ENCODE measurements at regions not wholly inside any gene's neighbourhood (a gene's known extent, or its start where the extent isn't known, plus 50 kb on each side); places are given as distances from the start of the nearest gene placed in this dataset.

- TF ChIP-seq POLR2A (IDR thresholded peaks at IDR 0.05; ENCODE audit: extremely low read depth, insufficient read length) (no peak), MAX (IDR thresholded peaks at IDR 0.05; ENCODE audit: low read depth, low read length) (no peak), MYC (IDR thresholded peaks at IDR 0.05; ENCODE audit: low read depth, low read length) (no peak), CTCF (IDR thresholded peaks at IDR 0.05; ENCODE audit: low read depth, low read length) (no peak)
- DNase-seq (ENCODE audit: low read depth) = no peak
- no peak overlapping the region for H3K4me3 ChIP-seq (ENCODE audit: low read depth, low read length)
Observed at GRCh38 chr13:42658019-42658418, 84.1 kb downstream of the TNFSF11 start.

GRCh38 chr13:42660333-42660965 is 86.5 kb downstream of the TNFSF11 start:
- no peak overlapping the region for H3K4me3 ChIP-seq (ENCODE audit: low read depth, low read length)
- no peak for TF ChIP-seq CTCF (IDR thresholded peaks at IDR 0.05; ENCODE audit: low read depth, low read length)
- no peak for TF ChIP-seq MYC (IDR thresholded peaks at IDR 0.05; ENCODE audit: low read depth, low read length)
- TF ChIP-seq POLR2A (IDR thresholded peaks at IDR 0.05; ENCODE audit: extremely low read depth, insufficient read length) = no peak
- no peak for TF ChIP-seq MAX (IDR thresholded peaks at IDR 0.05; ENCODE audit: low read depth, low read length)
- no peak for DNase-seq (ENCODE audit: low read depth)

GRCh38 chr13:42667638-42668037 is 93.7 kb downstream of the TNFSF11 start:
- TF ChIP-seq MAX (IDR thresholded peaks at IDR 0.05; ENCODE audit: low read depth, low read length) (no peak), MYC (IDR thresholded peaks at IDR 0.05; ENCODE audit: low read depth, low read length) (no peak), POLR2A (IDR thresholded peaks at IDR 0.05; ENCODE audit: extremely low read depth, insufficient read length) (no peak), CTCF (IDR thresholded peaks at IDR 0.05; ENCODE audit: low read depth, low read length) (no peak)
- DNase-seq (ENCODE audit: low read depth) = no peak
- H3K4me3 ChIP-seq (ENCODE audit: low read depth, low read length) = no peak overlapping the region

- no peak for TF ChIP-seq MYC (IDR thresholded peaks at IDR 0.05; ENCODE audit: low read depth, low read length)
- TF ChIP-seq CTCF (IDR thresholded peaks at IDR 0.05; ENCODE audit: low read depth, low read length) = no peak
- TF ChIP-seq MAX (IDR thresholded peaks at IDR 0.05; ENCODE audit: low read depth, low read length) = no peak
- TF ChIP-seq POLR2A (IDR thresholded peaks at IDR 0.05; ENCODE audit: extremely low read depth, insufficient read length) = no peak
- no peak for DNase-seq (ENCODE audit: low read depth)
- no peak overlapping the region for H3K4me3 ChIP-seq (ENCODE audit: low read depth, low read length)
Observed at GRCh38 chr13:42671502-42671901, 97.5 kb downstream of the TNFSF11 start.

GRCh38 chr13:42673677-42674076 is 99.7 kb downstream of the TNFSF11 start:
- H3K4me3 ChIP-seq (ENCODE audit: low read depth, low read length) = no peak overlapping the region
- TF ChIP-seq CTCF (IDR thresholded peaks at IDR 0.05; ENCODE audit: low read depth, low read length) (no peak), POLR2A (IDR thresholded peaks at IDR 0.05; ENCODE audit: extremely low read depth, insufficient read length) (no peak), MYC (IDR thresholded peaks at IDR 0.05; ENCODE audit: low read depth, low read length) (no peak), MAX (IDR thresholded peaks at IDR 0.05; ENCODE audit: low read depth, low read length) (no peak)
- DNase-seq (ENCODE audit: low read depth) = no peak

All from NB4 (cell line).